Neural progenitor cell (in vitro differentiated cells): ENCODE measurements at regions not wholly inside any gene's neighbourhood (a gene's known extent, or its start where the extent isn't known, plus 50 kb on each side); places are given as distances from the start of the nearest gene placed in this dataset.

Experiments used
- EZH2 ChIP-seq: fragments of 200-600 bp; sonication (generic); IDR thresholded peaks from 2 replicates; pipeline ENCODE4 v1.6.1; 2017; ENCODE audit warnings: antibody characterized with exemption, mild to moderate bottlenecking, moderate library complexity
- EZH2phosphoT487 ChIP-seq: fragments of 200-600 bp; sonication (generic); IDR thresholded peaks from 2 replicates; pipeline ENCODE4 v1.6.1; 2017; ENCODE audit warnings: antibody characterized with exemption
- TF ChIP-seq, protein P1 (sequence below): fragments of 200-600 bp; sonication (generic); IDR thresholded peaks from 2 replicates; pipeline ENCODE4 v1.5.1; 2017; ENCODE audit warnings: antibody characterized with exemption, mild to moderate bottlenecking

DNA sequence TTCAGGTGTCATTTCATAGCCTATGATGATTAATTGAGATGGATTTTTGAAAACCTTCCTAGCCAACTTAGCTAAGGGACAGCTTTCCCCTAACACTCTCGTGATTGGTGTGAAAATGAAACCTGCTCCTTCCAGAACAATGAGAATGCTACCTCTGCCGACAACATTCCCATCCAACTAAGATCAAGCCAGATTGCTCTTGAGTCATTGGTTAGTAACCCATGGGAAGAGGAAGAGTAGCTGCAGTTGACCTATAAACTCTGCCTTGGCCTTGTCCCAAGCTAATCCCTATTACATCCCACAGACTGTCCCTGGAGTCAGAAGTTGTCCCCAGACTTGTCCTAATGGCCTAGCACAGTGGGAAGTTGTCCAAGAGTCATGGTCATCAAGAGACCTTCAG, 80.5 kb upstream of the SVIL start:
- TF ChIP-seq, protein P1, sequence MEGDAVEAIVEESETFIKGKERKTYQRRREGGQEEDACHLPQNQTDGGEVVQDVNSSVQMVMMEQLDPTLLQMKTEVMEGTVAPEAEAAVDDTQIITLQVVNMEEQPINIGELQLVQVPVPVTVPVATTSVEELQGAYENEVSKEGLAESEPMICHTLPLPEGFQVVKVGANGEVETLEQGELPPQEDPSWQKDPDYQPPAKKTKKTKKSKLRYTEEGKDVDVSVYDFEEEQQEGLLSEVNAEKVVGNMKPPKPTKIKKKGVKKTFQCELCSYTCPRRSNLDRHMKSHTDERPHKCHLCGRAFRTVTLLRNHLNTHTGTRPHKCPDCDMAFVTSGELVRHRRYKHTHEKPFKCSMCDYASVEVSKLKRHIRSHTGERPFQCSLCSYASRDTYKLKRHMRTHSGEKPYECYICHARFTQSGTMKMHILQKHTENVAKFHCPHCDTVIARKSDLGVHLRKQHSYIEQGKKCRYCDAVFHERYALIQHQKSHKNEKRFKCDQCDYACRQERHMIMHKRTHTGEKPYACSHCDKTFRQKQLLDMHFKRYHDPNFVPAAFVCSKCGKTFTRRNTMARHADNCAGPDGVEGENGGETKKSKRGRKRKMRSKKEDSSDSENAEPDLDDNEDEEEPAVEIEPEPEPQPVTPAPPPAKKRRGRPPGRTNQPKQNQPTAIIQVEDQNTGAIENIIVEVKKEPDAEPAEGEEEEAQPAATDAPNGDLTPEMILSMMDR = no peak
- TF ChIP-seq EZH2 (no peak), EZH2phosphoT487 (no peak)
